ENCODE measurements at regions not wholly inside any gene's neighbourhood (a gene's known extent, or its start where the extent isn't known, plus 50 kb on each side); places are given as distances from the start of the nearest gene placed in this dataset.

- Histone ChIP-seq H2AFZ (ENCODE audit: low read depth) (no peak overlapping the region), H3K4me2 (no peak overlapping the region), H3K4me3 (IDR thresholded peaks at IDR 0.05; ENCODE audit: insufficient read depth, low read depth, low read length) (no peak overlapping the region), H3K4me1 (ENCODE audit: low read depth, poor library complexity, severe bottlenecking) (no peaks in the 10 kb centered on the region), H3K36me3 (ENCODE audit: insufficient read depth) (no peaks in the 10 kb centered on the region), H3K9ac (no peak overlapping the region), H3K27me3 (ENCODE audit: insufficient read depth, low read depth) (no peaks in the 10 kb centered on the region), H3K79me2 (ENCODE audit: insufficient read depth, low read depth) (no peaks in the 10 kb centered on the region), H3K27ac (no peak overlapping the region), H4K20me1 (ENCODE audit: insufficient read depth) (no peaks in the 10 kb centered on the region)
- TF ChIP-seq CTCF (conservative IDR thresholded peaks at IDR 0.05; ENCODE audit: low read depth, low read length) = peak; percentile 33; the same call in 1 of the 2 replicates
These were observed 362.6 kb downstream of the CNTNAP4 start for GRCh38 chr16:76639685-76640289.

GRCh38 chr16:76650582-76650981 is 373.4 kb downstream of the CNTNAP4 start:
- H3K4me1 ChIP-seq (ENCODE audit: low read depth, poor library complexity, severe bottlenecking) = no peaks in the 10 kb centered on the region

GRCh38 chr16:76653390-76654026 is 376.3 kb downstream of the CNTNAP4 start:
- no peaks in the 10 kb centered on the region for H3K36me3 ChIP-seq (ENCODE audit: insufficient read depth)
- TF ChIP-seq CTCF (conservative IDR thresholded peaks at IDR 0.05; ENCODE audit: low read depth, low read length) = peak; percentile 61
- no peak overlapping the region for H3K9ac ChIP-seq
- H3K27ac ChIP-seq = no peak overlapping the region
- no peaks in the 10 kb centered on the region for H4K20me1 ChIP-seq (ENCODE audit: insufficient read depth)
- H3K27me3 ChIP-seq (ENCODE audit: insufficient read depth, low read depth) = no peaks in the 10 kb centered on the region
- no peak overlapping the region for H2AFZ ChIP-seq (ENCODE audit: low read depth)
- no peak overlapping the region for H3K4me2 ChIP-seq
- H3K79me2 ChIP-seq (ENCODE audit: insufficient read depth, low read depth) = no peaks in the 10 kb centered on the region
- no peak overlapping the region for H3K4me3 ChIP-seq (IDR thresholded peaks at IDR 0.05; ENCODE audit: insufficient read depth, low read depth, low read length)
- no peaks in the 10 kb centered on the region for H3K4me1 ChIP-seq (ENCODE audit: low read depth, poor library complexity, severe bottlenecking)

More at GRCh38 chr16:76650582-76650981, 373.4 kb downstream of the CNTNAP4 start:
- no peak for TF ChIP-seq CTCF (conservative IDR thresholded peaks at IDR 0.05; ENCODE audit: low read depth, low read length)
- H4K20me1 ChIP-seq (ENCODE audit: insufficient read depth) = no peaks in the 10 kb centered on the region
- H3K27ac ChIP-seq = no peak overlapping the region
- H3K9ac ChIP-seq = no peak overlapping the region
- H3K79me2 ChIP-seq (ENCODE audit: insufficient read depth, low read depth) = no peaks in the 10 kb centered on the region
- no peak overlapping the region for H3K4me3 ChIP-seq (IDR thresholded peaks at IDR 0.05; ENCODE audit: insufficient read depth, low read depth, low read length)
- H3K4me2 ChIP-seq = no peak overlapping the region
- H3K27me3 ChIP-seq (ENCODE audit: insufficient read depth, low read depth) = no peaks in the 10 kb centered on the region
- no peaks in the 10 kb centered on the region for H3K36me3 ChIP-seq (ENCODE audit: insufficient read depth)
- no peak overlapping the region for H2AFZ ChIP-seq (ENCODE audit: low read depth)

- H3K79me2 ChIP-seq (ENCODE audit: insufficient read depth, low read depth) = no peaks in the 10 kb centered on the region
- no peaks in the 10 kb centered on the region for H3K4me1 ChIP-seq (ENCODE audit: low read depth, poor library complexity, severe bottlenecking)
- no peaks in the 10 kb centered on the region for H3K36me3 ChIP-seq (ENCODE audit: insufficient read depth)
- no peak overlapping the region for H3K4me2 ChIP-seq
- no peak overlapping the region for H2AFZ ChIP-seq (ENCODE audit: low read depth)
- no peak overlapping the region for H3K27ac ChIP-seq
- H3K27me3 ChIP-seq (ENCODE audit: insufficient read depth, low read depth) = no peaks in the 10 kb centered on the region
- TF ChIP-seq CTCF (conservative IDR thresholded peaks at IDR 0.05; ENCODE audit: low read depth, low read length) = no peak
- H4K20me1 ChIP-seq (ENCODE audit: insufficient read depth) = no peaks in the 10 kb centered on the region
- H3K4me3 ChIP-seq (IDR thresholded peaks at IDR 0.05; ENCODE audit: insufficient read depth, low read depth, low read length) = no peak overlapping the region
- H3K9ac ChIP-seq = no peak overlapping the region
These were observed 377.1 kb downstream of the CNTNAP4 start for GRCh38 chr16:76654088-76654820.

Measured in KMS-11 (cell line).